Upper lobe of left lung (tissue), 4 donors: ENCODE measurements at regions not wholly inside any gene's neighbourhood (a gene's known extent, or its start where the extent isn't known, plus 50 kb on each side); places are given as distances from the start of the nearest gene placed in this dataset.

Source experiments
- EP300 ChIP-seq, 4 donors: sonication (generic); formaldehyde crosslinking; IDR thresholded peaks; one replicate each; pipeline ENCODE4 v1.5.1; 2017; ENCODE audit warnings: antibody characterized with exemption in 4 of 4, control low read depth in 2 of 4
- POLR2A ChIP-seq, 4 donors: fragments of 450-650 bp; IDR thresholded peaks; one replicate each; pipeline ENCODE4 v1.5.1; 2016 to 2017; ENCODE audit warnings: antibody characterized with exemption in 4 of 4, mild to moderate bottlenecking in 2 of 4
- POLR2AphosphoS5 ChIP-seq, 2 donors: sonication (generic); formaldehyde crosslinking; IDR thresholded peaks; one replicate each; pipeline ENCODE4 v1.5.1; 2017; ENCODE audit warnings: antibody characterized with exemption in 2 of 2
- TF ChIP-seq, protein P1 (sequence below), 6 experiments: fragments of 450-650 bp in 4 of 6; fragments of 200-600 bp in 2 of 6; sonication (generic) in 2 of 6; IDR thresholded peaks; one replicate each; pipeline ENCODE4 v1.5.1; 2016 to 2019; ENCODE audit warnings: antibody characterized with exemption in 6 of 6

DNA sequence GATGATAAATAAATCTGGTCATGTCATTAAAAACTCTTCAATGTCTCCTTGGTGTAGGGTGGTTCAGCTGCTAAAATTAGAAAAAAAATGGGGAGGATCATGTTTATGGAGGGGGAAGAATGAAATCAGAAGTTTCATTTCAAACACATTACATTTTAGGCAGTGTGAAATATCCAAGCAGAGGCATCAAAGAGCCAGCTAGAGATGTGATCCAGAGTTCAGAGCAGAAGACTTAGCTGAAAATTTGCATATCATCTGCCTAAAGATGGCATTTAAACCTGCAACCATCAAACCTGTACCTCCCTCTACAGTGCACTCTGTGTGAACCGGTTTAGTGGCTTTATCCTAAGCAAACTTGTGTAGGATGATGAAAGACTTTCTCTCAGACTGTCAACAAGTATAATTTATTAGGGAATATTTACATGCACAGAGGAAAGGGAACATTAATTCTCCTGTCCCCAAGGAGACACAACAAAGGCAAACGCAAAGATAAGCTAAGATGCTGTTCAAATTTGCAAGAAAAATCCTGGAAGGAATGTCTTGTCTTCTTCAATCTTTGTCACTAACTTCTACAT lies 84.8 kb upstream of the PLEKHG1 start:
- TF ChIP-seq, protein P1, sequence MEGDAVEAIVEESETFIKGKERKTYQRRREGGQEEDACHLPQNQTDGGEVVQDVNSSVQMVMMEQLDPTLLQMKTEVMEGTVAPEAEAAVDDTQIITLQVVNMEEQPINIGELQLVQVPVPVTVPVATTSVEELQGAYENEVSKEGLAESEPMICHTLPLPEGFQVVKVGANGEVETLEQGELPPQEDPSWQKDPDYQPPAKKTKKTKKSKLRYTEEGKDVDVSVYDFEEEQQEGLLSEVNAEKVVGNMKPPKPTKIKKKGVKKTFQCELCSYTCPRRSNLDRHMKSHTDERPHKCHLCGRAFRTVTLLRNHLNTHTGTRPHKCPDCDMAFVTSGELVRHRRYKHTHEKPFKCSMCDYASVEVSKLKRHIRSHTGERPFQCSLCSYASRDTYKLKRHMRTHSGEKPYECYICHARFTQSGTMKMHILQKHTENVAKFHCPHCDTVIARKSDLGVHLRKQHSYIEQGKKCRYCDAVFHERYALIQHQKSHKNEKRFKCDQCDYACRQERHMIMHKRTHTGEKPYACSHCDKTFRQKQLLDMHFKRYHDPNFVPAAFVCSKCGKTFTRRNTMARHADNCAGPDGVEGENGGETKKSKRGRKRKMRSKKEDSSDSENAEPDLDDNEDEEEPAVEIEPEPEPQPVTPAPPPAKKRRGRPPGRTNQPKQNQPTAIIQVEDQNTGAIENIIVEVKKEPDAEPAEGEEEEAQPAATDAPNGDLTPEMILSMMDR (IDR thresholded peaks at IDR 0.05), result no peak
- TF ChIP-seq POLR2A (IDR thresholded peaks at IDR 0.05) (no peak), EP300 (IDR thresholded peaks at IDR 0.05) (no peak), POLR2AphosphoS5 (IDR thresholded peaks at IDR 0.05) (no peak)
